DOHH2 (cell line): ENCODE measurements at regions not wholly inside any gene's neighbourhood (a gene's known extent, or its start where the extent isn't known, plus 50 kb on each side); places are given as distances from the start of the nearest gene placed in this dataset.

Experiments
- EZH2phosphoT487 ChIP-seq: fragments of 200-600 bp; sonication (generic); IDR thresholded peaks from 2 replicates; pipeline ENCODE4 v1.6.1; 2017; ENCODE audit warnings: borderline replicate concordance, mild to moderate bottlenecking, antibody characterized with exemption, low read length, moderate library complexity, mixed read lengths
- TF ChIP-seq, protein P1 (sequence below): fragments of 200-600 bp; sonication (generic); IDR thresholded peaks from one replicate; pipeline ENCODE4 v1.5.1; 2014; ENCODE audit warnings: antibody characterized with exemption, mild to moderate bottlenecking, low read depth, low read length; ENCODE audit not compliant: poor library complexity, severe bottlenecking

DNA sequence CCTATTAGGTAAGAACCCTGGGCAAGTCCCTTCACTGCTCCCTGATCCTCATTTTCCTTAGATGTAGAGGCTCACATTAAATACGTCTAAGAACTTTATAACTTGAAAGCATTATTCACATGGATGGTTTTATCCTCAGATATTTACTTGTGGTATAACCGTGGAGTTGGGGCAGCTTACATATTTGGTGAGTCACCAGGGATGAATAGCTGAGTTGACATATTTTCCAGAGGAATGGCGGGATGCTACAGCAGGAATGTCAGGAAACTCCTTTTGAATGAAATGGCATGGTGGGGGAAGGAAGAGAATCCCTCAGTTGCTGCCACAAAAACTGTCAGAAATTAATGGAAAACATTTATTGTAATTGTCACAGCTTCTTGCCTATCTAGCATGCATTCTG is 165.3 kb upstream of the RPS6KA3 start:
- TF ChIP-seq, protein P1, sequence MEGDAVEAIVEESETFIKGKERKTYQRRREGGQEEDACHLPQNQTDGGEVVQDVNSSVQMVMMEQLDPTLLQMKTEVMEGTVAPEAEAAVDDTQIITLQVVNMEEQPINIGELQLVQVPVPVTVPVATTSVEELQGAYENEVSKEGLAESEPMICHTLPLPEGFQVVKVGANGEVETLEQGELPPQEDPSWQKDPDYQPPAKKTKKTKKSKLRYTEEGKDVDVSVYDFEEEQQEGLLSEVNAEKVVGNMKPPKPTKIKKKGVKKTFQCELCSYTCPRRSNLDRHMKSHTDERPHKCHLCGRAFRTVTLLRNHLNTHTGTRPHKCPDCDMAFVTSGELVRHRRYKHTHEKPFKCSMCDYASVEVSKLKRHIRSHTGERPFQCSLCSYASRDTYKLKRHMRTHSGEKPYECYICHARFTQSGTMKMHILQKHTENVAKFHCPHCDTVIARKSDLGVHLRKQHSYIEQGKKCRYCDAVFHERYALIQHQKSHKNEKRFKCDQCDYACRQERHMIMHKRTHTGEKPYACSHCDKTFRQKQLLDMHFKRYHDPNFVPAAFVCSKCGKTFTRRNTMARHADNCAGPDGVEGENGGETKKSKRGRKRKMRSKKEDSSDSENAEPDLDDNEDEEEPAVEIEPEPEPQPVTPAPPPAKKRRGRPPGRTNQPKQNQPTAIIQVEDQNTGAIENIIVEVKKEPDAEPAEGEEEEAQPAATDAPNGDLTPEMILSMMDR = no peak
- TF ChIP-seq EZH2phosphoT487 = no peak
